HS-27A (cell line): ENCODE measurements at regions not wholly inside any gene's neighbourhood (a gene's known extent, or its start where the extent isn't known, plus 50 kb on each side); places are given as distances from the start of the nearest gene placed in this dataset.

ENCODE experiments used
- DNase-seq: peaks from one replicate; pipeline ENCODE4 v3.0.0-alpha.2; 2012; ENCODE audit warnings: low read depth, missing footprints

- no peak for DNase-seq
Observed at GRCh38 chr2:144692661-144693060, 172.7 kb upstream of the ZEB2 start.

DNA sequence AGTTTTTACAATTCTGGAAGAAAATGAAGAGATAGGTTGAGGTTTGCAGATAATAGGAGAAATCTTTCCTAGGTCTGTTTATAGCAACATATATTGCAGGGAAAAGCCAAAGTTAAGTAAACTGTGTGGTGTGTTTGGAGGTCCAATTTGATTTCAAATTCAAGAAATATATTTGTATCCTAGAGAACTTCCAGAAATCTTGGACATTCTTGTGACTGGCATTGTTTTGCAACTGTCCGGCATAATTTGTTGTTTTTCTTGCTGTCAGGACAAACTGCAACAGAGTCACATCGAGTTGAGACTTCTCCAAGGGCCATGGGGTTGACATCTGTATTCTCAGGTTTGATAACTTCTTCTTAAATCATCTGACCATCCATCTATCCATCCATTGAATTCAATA is 170.9 kb upstream of the ZEB2 start:
- DNase-seq = no peak

- DNase-seq = no peak
Observed at GRCh38 chr2:144686518-144687215, 166.7 kb upstream of the ZEB2 start.

DNA sequence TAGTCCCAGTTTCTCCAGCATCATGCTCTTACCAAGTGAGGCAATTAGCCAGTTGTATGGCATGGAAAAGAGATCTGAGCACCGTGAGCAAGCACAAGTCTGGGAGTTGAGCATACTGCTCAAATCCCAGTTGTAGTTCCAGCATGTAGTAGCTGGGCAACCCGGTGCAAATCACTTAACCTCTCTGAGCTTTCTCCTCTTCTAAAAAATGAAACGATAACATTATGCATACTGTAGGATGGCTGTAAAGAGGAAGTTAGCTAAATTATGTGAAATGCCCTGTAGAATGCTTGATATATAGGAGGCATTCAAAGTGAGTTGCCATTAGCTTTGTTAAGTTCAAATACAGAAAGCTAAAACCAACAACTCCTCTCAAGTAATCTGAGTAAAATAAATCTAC is 164.0 kb upstream of the ZEB2 start:
- no peak for DNase-seq

- no peak for DNase-seq
Observed at GRCh38 chr2:144683107-144683753, 163.3 kb upstream of the ZEB2 start.

DNA sequence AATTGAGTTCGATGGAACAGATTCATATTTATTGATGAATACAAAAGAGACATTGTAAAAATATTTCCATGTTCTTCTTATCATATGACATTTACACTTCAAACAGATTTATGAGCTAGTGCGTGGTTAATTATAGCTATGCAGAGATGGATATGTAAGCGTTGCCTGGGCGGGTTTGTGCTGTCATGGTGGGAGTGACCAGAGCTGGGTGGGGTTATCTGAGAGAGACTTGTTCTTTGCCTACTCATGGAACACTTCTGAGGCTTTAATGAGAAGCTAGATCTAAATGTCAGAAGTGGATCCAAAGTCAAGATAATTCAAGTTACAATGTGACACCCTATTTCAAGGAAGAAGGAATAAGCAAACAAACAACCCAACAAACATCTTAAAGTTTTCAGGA is 162.3 kb upstream of the ZEB2 start:
- no peak for DNase-seq

- no peak for DNase-seq
Observed at GRCh38 chr2:144681389-144681788, 161.5 kb upstream of the ZEB2 start.

- DNase-seq = no peak
Observed at GRCh38 chr2:144679942-144680341, 160.0 kb upstream of the ZEB2 start.

GRCh38 chr2:144678736-144679135 is 158.8 kb upstream of the ZEB2 start:
- no peak for DNase-seq

DNA sequence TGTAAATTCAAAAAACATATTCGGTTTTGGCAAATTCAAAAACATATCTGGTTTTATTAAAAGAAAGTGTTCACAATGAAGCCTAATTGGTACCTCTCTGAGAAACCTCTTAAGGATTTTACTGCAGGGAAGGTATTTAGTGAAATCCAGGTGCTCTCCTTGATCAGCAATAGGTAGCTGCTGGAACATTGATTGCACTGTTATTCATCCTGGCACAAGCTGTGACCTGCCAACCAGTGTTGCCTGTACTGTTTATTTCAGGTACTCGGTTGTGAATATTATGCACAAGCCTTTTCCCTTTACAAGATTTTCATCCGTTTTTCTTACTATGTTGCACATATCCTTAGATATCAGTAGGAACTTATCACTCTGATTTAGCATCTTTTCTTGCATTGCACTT is 155.8 kb upstream of the ZEB2 start:
- no peak for DNase-seq

GRCh38 chr2:144675331-144675730 is 155.4 kb upstream of the ZEB2 start:
- no peak for DNase-seq

GRCh38 chr2:144674071-144674470 is 154.2 kb upstream of the ZEB2 start:
- no peak for DNase-seq

DNA sequence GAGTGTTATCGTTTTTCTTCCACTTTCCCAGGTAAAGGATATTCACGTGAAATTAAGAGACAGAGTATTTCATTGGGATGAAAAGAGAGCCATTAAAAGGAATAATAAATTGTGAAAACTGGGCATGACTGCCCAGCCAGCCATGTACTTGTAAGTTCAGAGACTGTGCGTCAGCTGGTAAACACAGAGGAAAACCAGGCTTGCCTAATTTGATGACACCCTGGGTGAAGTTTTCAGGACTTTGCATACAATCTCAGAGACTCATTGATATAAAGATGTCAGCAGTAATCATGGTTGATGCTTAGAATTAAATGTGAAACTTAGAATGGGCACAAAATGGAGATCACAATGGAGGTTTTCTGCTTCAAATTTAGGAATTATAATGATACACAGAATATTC is 153.5 kb upstream of the ZEB2 start:
- DNase-seq = no peak

GRCh38 chr2:144671695-144672455 is 152.0 kb upstream of the ZEB2 start:
- DNase-seq = no peak

DNA sequence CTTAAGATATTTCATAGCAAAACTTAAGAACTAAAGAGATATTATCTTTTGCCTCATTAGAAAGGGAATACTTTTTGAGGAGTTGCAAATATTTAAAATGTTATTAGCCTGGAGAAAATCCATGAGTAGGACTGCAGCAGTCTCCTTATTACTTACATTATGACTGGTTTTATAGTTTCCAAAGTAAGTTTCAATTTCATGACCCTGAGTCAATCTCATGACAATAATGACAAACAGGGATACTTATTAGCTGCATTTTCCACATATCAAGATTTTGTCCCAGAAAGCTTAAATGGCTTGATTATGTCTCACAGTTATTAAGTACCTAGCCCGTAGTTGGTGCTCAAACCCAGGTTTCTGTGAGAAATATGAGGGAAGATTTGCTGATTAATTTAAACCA is 150.8 kb upstream of the ZEB2 start:
- DNase-seq = no peak

- no peak for DNase-seq
Observed at GRCh38 chr2:144670080-144670479, 150.2 kb upstream of the ZEB2 start.

DNA sequence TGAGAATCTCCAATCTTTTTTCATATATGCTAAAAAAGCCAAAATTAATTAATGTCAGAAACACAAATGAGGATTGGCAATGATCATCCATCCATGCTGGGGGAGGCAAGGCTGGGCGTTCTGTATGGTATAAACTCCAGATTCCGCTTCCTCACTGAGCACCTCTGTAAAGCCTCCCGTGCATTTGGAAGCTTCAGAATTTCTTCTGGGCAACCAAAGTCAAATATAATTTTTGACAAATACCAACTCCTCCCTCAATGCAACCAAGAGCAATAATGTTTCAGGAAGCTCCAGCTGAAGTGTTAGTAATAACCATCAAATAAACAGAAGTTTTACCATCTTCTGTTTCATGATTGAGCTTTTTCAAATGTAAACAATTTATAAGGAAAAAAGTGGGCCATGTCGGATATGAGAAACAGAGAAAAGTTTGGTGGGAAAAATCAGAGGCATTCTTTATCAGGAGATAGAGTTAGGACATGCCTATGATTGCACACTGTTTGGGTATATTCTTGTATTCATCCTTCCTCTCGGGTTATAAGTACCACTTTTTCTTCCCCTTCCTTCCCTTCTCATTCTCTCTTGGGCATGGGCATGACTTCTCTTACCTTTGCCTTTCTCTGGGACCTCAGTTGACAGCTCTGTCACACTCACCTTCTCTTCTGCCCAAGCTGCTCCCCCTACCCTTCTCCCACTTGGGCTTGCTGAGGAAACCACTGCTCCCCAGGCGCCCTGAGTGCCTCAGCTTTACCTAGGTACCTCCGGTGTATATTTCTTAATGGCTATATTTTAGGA is 149.5 kb upstream of the ZEB2 start:
- no peak for DNase-seq

DNA sequence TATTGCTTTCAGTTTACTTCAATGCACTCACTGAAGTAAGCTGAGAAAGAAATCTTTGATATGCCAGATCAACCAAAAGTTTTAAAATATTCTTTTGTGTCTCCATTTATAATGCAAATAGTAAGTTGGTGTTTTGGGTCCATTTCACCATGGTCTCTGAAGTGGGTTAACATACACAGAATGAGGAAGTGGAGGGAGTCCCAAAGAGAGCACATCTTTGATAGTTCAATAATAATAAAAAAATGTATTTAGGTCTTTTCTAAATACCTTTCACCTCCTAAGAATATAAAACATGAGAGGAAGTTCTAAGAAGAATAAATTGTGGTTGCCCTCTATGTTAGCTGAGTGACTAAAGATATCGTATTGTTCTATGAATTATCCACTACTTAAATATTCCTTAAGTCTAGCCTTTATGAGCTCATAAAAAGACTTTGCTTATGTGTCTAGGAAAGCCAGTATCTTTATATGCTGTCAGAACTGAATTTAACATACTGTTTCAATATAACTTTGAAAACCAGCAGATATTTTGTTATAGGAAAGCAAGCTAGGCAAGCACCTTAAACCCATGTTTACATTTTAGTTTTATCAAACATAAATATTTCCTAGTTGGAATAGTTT is 148.7 kb upstream of the ZEB2 start:
- no peak for DNase-seq

- DNase-seq = no peak
Observed at GRCh38 chr2:144666032-144666431, 146.1 kb upstream of the ZEB2 start.

DNA sequence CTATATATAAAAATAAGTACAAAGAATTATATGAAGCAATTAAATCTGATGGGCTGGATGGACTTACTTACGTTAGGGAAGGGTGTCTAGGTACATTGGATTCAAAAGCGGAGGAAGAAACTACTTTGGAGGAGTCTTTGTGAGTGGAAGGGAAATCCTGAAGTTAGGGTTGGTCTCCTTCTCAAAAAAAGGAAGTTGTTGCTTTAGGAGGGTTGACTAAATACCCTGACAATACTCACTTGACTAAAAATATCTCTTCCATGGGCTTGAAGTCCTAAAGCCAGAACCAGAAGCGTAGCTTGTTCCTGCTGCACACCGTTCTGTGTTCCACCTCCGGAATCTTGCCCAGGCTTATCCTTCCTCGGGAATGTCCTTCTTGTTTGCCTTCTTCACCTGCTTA is 143.3 kb upstream of the ZEB2 start:
- DNase-seq = no peak

DNA sequence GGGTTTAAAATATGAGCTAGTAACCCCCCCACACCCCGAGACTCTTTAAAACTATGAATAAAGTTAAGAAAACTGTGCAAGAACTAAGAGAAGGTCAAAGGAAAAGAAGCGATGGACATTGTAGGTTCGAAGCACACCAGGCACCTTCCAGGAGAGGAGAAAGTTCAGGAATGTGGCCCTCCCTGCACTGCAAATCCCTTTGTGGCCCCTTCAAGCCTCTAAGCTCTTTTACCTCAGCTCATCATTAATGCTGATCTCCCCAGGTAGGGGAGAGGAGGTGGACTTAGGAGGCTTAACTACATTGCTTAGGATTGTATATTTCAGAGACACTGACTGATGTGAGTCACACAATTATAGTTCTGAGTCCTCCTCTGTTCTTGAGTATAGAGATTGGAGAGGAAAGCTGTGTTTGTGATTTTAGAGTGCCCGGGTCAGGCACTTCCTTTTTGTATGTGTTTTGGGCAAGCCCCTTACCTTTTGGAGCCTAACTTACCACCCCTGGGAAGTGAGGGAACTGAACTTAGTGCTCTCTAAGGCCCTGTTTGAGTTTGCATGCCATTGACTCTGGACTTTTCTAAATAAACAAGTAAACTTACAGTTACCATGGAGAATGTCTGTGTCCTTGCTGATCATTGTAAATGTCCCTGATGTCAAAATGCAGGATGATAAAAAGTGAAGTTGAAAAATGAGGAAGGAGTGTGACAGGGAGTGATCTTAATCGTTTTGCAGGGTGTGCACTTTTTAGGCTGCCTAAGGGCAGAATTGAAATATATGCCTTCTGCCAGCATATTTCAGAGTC is 140.8 kb upstream of the ZEB2 start:
- no peak for DNase-seq
